GM18519 (cell line): ENCODE measurements at regions not wholly inside any gene's neighbourhood (a gene's known extent, or its start where the extent isn't known, plus 50 kb on each side); places are given as distances from the start of the nearest gene placed in this dataset.

Experiments used
- ATAC-seq: cut with Tn5 transposase; IDR thresholded peaks from one replicate; pipeline ENCODE4 v1.9.1; 2021; ENCODE audit warnings: mild to moderate bottlenecking, moderate library complexity; ENCODE audit not compliant: unreplicated experiment, low FRiP score

DNA sequence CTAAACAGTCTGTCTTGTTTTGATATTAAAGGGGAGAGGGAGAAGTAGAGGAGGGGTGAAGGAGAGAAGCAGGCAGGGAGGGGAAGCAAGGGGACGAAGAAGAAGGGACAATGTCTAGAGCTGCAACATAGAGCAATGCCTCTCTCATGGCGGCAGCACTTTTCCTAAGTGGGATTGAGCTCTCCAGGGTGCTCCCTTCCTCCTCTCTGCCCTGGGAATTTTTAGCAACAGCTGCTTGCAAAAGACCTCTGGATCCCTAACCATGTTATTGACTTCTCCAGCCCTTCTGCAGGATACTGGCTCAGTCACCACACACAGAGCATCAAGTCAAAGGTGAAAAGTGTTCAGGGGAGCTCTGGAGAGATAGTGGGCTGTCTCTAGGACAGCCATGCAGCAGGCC lies 734.9 kb downstream of the EPHA4 start:
- no peak for ATAC-seq

DNA sequence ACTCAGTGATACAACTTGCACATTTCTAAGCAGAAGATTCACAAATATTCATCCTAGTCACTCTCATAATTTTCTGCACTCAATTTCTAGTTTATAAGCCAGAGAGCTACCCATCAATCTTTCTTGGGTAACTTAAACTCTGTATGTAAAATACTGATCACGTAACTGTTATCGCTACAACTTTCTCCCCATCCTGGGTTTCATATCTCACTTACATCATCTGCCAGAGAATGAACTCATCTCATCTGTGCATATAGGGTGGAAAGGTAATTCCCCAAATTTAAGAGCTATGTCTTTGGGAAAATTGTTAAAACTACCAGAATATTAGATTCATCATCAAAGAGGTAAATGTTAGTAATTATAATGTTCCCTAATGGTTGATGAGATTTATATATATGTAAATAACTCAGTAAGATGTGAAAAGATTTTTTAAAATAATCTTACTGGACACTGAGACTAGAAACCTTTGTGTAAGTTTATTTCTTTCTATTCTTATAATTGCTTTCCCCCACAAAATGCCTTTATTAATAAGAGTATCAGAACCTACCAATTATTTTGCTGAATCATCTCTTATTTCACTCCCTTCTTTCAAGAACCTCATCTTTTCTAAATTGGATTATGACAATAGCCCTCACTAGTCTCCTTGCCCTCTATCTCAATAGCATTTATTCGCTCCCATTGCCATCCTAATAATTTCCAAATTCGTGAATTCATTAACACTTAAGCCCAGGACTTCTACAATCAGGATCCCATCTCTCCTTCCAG lies 729.0 kb downstream of the EPHA4 start:
- no peak for ATAC-seq

DNA sequence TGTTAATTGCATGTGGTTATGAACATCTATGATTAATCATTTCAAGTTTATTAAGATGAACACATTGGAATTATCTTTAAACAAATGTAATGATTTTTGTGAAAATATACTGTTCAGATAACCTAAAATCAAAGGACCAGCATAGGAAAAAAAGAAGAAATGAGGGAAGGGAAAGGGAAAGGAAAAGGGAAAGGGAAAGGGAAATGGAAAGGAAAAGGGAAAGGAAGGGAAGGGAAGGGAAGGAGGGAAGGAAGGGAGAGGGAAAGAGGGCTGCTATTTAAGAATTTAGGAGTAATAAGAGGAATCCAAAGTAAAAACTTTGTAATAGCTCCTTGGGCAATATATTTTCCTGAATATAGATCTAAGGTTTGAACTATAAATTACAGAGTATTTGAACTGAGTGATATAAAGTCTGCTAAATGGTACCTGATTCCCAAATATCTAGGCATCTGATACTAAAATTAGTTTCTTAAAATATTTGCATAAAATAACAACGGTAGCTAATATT lies 726.3 kb downstream of the EPHA4 start:
- ATAC-seq, result no peak

DNA sequence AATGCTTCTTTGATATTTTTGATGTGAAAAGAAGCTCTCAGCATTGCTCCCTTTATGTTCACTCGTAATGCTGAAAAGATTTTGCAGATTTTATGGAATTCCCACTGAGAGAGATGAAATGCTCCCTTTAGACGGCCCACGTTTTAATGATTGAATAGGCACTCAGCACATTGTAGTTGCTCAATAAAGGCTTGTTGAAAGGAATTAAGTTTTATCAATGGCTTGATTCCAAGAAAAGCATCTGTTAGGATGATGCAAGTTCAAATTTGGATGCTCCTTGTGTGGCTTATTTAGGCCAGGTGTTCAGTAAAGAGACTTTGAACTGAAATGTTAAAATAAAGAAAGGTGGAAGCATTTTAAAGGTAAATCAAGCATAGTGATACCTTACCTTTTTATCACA lies 725.1 kb downstream of the EPHA4 start:
- ATAC-seq, result no peak

- no peak for ATAC-seq
Measured at GRCh38 chr2:220847589-220847988, 724.5 kb downstream of the EPHA4 start.

GRCh38 chr2:220849433-220849832 lies 722.7 kb downstream of the EPHA4 start:
- no peak for ATAC-seq

DNA sequence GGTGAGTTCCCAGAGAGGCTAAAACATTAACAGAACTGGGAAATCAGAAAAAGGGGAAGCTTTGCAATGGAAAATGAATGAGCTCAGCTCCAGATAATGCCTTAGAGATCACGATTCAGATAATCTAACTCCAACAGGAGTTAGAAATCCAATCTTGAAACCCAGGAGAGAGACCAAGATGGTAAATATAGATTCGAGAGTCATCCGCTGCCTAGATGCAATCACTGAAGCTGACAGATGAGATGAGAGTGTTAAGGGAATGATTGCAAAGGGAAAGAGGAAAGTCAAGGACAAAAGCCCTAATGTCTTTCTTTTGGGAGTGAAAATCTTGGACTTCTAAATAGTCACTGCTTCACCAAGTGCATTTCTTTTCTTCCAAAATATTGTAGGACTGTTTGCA lies 722.0 kb downstream of the EPHA4 start:
- ATAC-seq, result no peak

GRCh38 chr2:220855296-220855695 lies 716.8 kb downstream of the EPHA4 start:
- ATAC-seq, result no peak

- ATAC-seq, result no peak
Measured at GRCh38 chr2:220856486-220856885, 715.6 kb downstream of the EPHA4 start.

GRCh38 chr2:220857368-220857767 lies 714.7 kb downstream of the EPHA4 start:
- no peak for ATAC-seq

- no peak for ATAC-seq
Measured at GRCh38 chr2:220858101-220858500, 714.0 kb downstream of the EPHA4 start.

DNA sequence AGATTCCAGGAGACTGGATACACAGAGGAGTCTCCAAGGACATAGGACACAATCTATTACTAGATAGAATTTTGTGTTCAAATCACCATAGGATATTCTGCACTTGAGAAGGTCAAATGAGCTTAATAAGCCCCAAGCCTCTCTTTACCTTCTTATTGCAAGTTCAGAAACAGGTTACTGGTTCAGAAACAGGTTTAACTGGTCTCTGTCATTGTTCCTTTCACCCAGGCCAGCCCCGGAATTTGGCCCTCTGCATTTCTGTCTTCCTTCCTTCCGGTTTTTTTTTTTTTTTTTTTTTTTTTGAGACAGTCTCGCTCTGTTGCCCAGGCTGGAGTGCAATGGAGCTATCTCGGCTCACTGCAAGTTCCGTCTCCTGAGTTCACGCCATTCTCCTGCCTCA lies 700.2 kb downstream of the EPHA4 start:
- ATAC-seq, result no peak

DNA sequence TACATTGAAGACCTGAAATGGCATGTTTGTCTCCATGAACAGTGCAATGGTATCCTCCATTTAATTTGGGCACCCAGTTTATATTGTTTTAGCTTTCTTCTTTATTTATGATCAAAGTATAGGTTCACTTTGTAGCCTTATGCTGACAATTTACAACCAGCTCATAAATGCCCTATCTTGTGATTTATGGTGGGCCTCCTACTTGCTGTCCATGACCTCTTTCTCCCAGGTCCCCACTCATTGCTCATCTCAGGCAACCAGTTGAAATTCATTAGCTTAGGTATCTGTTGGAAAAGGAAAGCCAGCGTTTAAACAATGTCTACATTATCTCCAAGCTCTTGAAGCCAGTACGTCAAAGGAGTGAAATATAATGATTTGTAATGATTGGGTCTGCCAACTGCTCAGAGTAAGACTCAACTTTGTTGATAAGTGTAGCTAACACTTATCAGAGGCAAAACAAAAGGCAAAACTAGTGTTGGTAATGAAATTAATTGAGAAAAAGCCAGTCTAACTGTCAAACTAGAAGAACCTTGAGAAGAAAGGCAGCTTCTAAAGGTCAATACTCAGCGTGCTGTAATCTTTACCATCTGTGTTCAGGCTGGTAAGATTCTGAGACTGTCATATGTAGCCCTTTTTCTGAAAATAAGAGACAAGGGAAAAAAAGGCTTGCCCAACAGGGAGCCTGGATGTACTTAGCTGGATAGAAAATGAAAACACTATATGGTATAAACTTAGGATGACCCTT lies 695.9 kb downstream of the EPHA4 start:
- ATAC-seq, result no peak

DNA sequence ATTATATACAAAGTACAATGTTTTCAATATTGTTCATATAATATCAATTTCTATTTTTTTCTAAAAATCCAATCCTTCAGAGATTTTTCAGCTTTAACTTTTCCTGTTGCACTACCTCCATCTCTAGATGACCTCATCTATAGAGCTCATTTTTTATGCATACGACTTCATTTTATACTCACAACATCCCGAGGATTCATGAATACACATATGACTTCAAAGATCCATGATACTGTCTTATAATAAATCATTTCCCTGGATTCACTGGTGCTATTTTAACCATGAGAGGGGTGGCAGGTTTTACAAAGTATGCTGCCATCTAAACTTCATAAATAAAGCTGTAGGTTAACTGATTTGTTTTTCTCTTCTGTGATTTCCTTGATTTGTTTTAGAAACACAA lies 694.6 kb downstream of the EPHA4 start:
- ATAC-seq, result no peak

- ATAC-seq, result no peak
Measured at GRCh38 chr2:220877897-220878296, 694.2 kb downstream of the EPHA4 start.

DNA sequence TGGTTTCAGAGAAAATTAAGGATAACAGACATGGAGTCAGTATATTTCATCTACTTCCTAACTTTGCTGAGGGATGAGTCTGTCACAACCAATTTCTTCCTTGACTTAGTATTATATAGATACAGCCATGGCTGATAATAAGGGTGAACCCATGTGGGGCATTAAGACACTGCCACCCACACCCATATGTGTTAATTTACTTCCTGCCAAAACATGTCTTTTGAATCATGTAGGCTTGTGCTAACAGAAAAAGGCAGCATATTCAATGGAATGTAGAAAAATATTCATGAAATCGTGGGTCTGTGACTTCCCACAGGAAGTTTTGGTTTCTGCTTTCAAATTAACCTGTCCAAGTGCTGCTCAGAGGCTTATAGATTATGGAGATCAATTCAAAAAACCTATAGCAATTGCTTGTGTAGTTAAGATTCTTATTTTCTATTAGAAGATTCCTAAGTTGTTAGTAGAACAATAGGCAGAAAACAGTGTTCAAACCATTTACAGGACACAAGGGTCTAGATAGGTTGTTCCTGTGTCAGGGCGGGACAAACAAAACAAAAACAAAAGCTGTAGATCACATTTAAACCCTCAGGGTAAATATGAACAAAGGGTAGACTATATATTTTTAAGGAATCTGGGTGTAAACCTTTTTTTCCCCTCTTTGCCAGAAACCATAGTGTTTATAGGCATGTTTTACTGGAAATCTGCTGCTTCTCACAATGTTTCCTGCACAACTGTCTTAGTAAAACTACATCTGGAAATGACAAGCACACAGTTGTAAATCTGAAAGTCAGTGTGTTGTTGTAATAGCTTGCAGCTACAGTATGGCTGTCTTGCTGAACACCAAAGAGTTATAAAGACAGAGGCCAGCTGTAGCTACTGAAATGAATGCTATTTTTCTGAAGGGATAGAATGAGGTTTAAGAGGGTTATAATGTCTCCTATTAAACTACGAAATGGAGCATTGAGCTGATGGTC lies 691.2 kb downstream of the EPHA4 start:
- no peak for ATAC-seq

GRCh38 chr2:220882507-220882906 lies 689.6 kb downstream of the EPHA4 start:
- ATAC-seq, result no peak

DNA sequence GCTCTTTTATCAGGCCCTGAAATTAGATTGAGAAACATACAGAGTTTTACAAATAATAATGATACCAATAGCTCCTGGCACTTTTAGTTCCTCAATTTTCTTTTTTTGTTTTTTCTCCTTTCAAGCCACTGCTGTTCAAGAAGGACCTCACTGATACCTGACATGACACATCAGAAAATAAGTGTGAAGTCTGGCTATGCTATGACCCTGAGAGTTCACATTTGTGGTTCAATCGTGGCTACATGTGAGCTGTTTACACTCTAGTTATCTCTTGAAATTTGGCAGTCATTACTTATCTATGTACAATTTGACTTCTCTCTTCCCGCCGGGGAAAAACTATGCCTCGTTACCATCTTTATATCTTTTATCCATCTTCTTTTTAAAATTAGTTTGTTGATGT lies 686.5 kb downstream of the EPHA4 start:
- no peak for ATAC-seq

DNA sequence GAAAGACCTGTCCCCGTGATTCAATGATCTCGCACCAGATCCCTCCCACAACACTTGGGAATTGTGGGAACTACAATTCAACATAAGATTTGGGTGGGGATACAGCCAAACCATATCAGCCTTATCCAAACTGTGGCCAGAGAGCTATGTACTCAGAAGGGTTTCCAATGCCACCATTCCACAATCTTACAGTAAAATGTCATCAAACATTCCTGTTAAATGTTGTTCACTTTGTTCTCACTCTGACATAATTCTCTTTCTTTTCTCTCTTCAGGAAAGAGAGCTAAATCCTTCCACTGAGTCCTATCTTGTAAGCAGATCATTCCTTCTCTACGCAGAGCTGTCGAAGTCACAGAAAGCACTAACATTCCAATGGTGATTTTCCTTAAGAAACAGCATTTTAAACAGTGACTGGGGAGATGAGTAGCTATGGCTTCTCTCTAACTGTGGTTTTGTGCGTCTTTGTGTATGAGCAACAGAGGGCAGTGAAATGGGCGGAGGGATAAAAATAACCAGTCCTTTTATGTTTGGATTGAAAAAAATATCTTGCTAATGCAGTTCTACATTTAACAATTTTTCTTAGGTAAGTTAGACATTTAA lies 684.7 kb downstream of the EPHA4 start:
- ATAC-seq, result no peak

GRCh38 chr2:220887876-220888275 lies 684.2 kb downstream of the EPHA4 start:
- no peak for ATAC-seq
